Esophagus muscularis mucosa (tissue), 4 donors: ENCODE measurements at regions not wholly inside any gene's neighbourhood (a gene's known extent, or its start where the extent isn't known, plus 50 kb on each side); places are given as distances from the start of the nearest gene placed in this dataset.

Experiments
- DNase-seq: peaks from one replicate; pipeline ENCODE4 v3.0.0-alpha.2; 2017; ENCODE audit errors: extremely low spot score
- H3K27ac ChIP-seq, 4 donors: fragments of 200-600 bp; sonication (generic); replicated peaks in 1 of 4; 1 replicate in 3 of 4; 2 replicates in 1 of 4; pipeline ENCODE4 v1.5.1; 2016 to 2019; ENCODE audit warnings: mild to moderate bottlenecking in 1 of 4
- H3K27me3 ChIP-seq, 4 donors: fragments of 200-600 bp; sonication (generic); one replicate each; pipeline versions ENCODE4 v1.5.1 to v1.6.0; 2016 to 2019
- H3K36me3 ChIP-seq, 4 donors: fragments of 200-600 bp; sonication (generic); one replicate each; pipeline ENCODE4 v1.5.1; 2016 to 2019
- H3K4me1 ChIP-seq, 4 donors: fragments of 200-600 bp; sonication (generic); one replicate each; pipeline ENCODE4 v1.5.1; 2016 to 2019
- H3K4me3 ChIP-seq, 4 donors: fragments of 200-600 bp; sonication (generic); 1 replicate in 2 of 4; 2 replicates in 2 of 4; pipeline ENCODE4 v1.5.1; 2016 to 2019; ENCODE audit warnings: mild to moderate bottlenecking in 4 of 4, moderate library complexity in 1 of 4
- H3K9me3 ChIP-seq, 4 donors: fragments of 200-600 bp; sonication (generic); 1 replicate in 3 of 4; 2 replicates in 1 of 4; pipeline ENCODE4 v1.5.1; 2016 to 2019
- CTCF ChIP-seq, 3 experiments: fragments of 200-600 bp in 2 of 3; fragments of 450-650 bp in 1 of 3; sonication (generic) in 2 of 3; IDR thresholded peaks; one replicate each; pipeline ENCODE4 v1.5.1; 2017 to 2019; ENCODE audit warnings: antibody characterized with exemption in 3 of 3, mild to moderate bottlenecking in 2 of 3, moderate library complexity in 1 of 3
- EP300 ChIP-seq: sonication (generic); formaldehyde crosslinking; IDR thresholded peaks from one replicate; pipeline ENCODE4 v1.6.1; 2017; ENCODE audit warnings: antibody characterized with exemption
- POLR2A ChIP-seq: fragments of 450-650 bp; IDR thresholded peaks from one replicate; pipeline ENCODE4 v1.6.1; 2017; ENCODE audit warnings: antibody characterized with exemption, moderate library complexity, mild to moderate bottlenecking, low read depth
- POLR2AphosphoS5 ChIP-seq, 2 donors: sonication (generic); formaldehyde crosslinking; IDR thresholded peaks; one replicate each; pipeline ENCODE4 v1.6.1; 2017; ENCODE audit warnings: antibody characterized with exemption in 2 of 2
- WGBS: methylation state at CpG from one replicate; pipeline ENCODE4 v1.1.5; 2018; 5-methylcytosine and 5-hydroxymethylcytosine counted together
- intact Hi-C: fragments of 100-400 bp; cut with DNase I; formaldehyde crosslinking; loops from one replicate; pipeline ENCODE4 v1.15.1; 2023

- H3K27ac ChIP-seq = no peak overlapping the region
- no peaks in the 10 kb centered on the region for H3K27me3 ChIP-seq
- no peaks in the 10 kb centered on the region for H3K4me1 ChIP-seq
- no peak overlapping the region for H3K4me3 ChIP-seq
- no peaks in the 10 kb centered on the region for H3K36me3 ChIP-seq
- 73% methylated on average over 3 of the region's 3 CpGs for WGBS
- intact Hi-C loops = no loop called here
- no peaks in the 10 kb centered on the region for H3K9me3 ChIP-seq
- no peak for TF ChIP-seq CTCF (IDR thresholded peaks at IDR 0.05)
- TF ChIP-seq POLR2AphosphoS5 (IDR thresholded peaks at IDR 0.05) = no peak
- TF ChIP-seq POLR2A = no peak
- no peak for TF ChIP-seq EP300
- no peak for DNase-seq
These were observed 300.6 kb downstream of the TBL1XR1 start for GRCh38 chr3:176896640-176897039.

GRCh38 chr3:176896165-176896564, 301.1 kb downstream of the TBL1XR1 start:
- Histone ChIP-seq H3K4me3 (no peak overlapping the region), H3K36me3 (no peaks in the 10 kb centered on the region), H3K9me3 (no peaks in the 10 kb centered on the region), H3K27me3 (no peaks in the 10 kb centered on the region), H3K4me1 (no peaks in the 10 kb centered on the region), H3K27ac (no peak overlapping the region)
- DNase-seq = no peak
- TF ChIP-seq EP300 (no peak), CTCF (IDR thresholded peaks at IDR 0.05) (no peak), POLR2A (no peak), POLR2AphosphoS5 (IDR thresholded peaks at IDR 0.05) (no peak)
- WGBS = 97% methylated on average over 3 of the region's 3 CpGs
- intact Hi-C loops = no loop called here

- Histone ChIP-seq H3K4me3 (no peak overlapping the region), H3K9me3 (peaks cover 0 to 20% (median 6%) of the 10 kb centered on the region in 4 donors), H3K27ac (no peak overlapping the region), H3K4me1 (no peaks in the 10 kb centered on the region), H3K27me3 (no peaks in the 10 kb centered on the region), H3K36me3 (no peaks in the 10 kb centered on the region)
- TF ChIP-seq POLR2A (no peak), POLR2AphosphoS5 (IDR thresholded peaks at IDR 0.05) (no peak), CTCF (IDR thresholded peaks at IDR 0.05) (no peak), EP300 (no peak)
- no peak for DNase-seq
- 97% methylated on average over 1 of the region's 1 CpG for WGBS
- intact Hi-C loops = no loop called here
These were observed 317.6 kb downstream of the TBL1XR1 start for GRCh38 chr3:176879710-176880109.

GRCh38 chr3:176873261-176873660, 324.0 kb downstream of the TBL1XR1 start:
- TF ChIP-seq EP300 = no peak
- TF ChIP-seq POLR2AphosphoS5 (IDR thresholded peaks at IDR 0.05) = no peak
- no peak for TF ChIP-seq CTCF (IDR thresholded peaks at IDR 0.05)
- TF ChIP-seq POLR2A = no peak
- Histone ChIP-seq H3K27ac (no peak overlapping the region), H3K27me3 (no peaks in the 10 kb centered on the region), H3K4me3 (no peak overlapping the region), H3K36me3 (no peaks in the 10 kb centered on the region), H3K4me1 (peaks cover 0 to 5% (median 0%) of the 10 kb centered on the region in 4 donors), H3K9me3 (peaks cover 0 to 8% (median 3%) of the 10 kb centered on the region in 4 donors)
- intact Hi-C loops = loop anchor here (2.0 to 5.0 kb wide), 2 partner anchors 66 to 1509 kb away; no protein-coding TSS in a partner anchor
- 93% methylated on average over 1 of the region's 1 CpG for WGBS
- DNase-seq = no peak

GRCh38 chr3:176872771-176873209, 324.5 kb downstream of the TBL1XR1 start:
- Histone ChIP-seq H3K4me3 (no peak overlapping the region), H3K9me3 (peaks cover 0 to 8% (median 3%) of the 10 kb centered on the region in 4 donors), H3K4me1 (peaks cover 0 to 5% (median 0%) of the 10 kb centered on the region in 4 donors), H3K36me3 (no peaks in the 10 kb centered on the region), H3K27ac (no peak overlapping the region), H3K27me3 (no peaks in the 10 kb centered on the region)
- TF ChIP-seq POLR2A (no peak), CTCF (IDR thresholded peaks at IDR 0.05) (peak; percentile 60 to 75 (median 62))
- DNase-seq = no peak
- intact Hi-C loops = loop anchor here (2.0 to 5.0 kb wide), 2 partner anchors 66 to 1510 kb away; no protein-coding TSS in a partner anchor
- 36% methylated on average over 4 of the region's 4 CpGs for WGBS
